AG04450 (cell line): ENCODE measurements at regions not wholly inside any gene's neighbourhood (a gene's known extent, or its start where the extent isn't known, plus 50 kb on each side); places are given as distances from the start of the nearest gene placed in this dataset.
A peak's percentile ranks its signal among the peaks of the same experiment; 100 is the strongest.

Experiments used
- CTCF ChIA-PET: fragments of 300-600, 350-600 bp; formaldehyde crosslinking; extraction: SDS; loops from one replicate; lab custom pipeline; 2022; ENCODE audit warnings: antibody characterized with exemption, inconsistent platforms; lab: Charles Lee
- POLR2A ChIA-PET: fragments of 350-600 bp; formaldehyde crosslinking; extraction: SDS; loops from one replicate; lab custom pipeline; 2021; ENCODE audit warnings: antibody characterized with exemption, inconsistent platforms; lab: Yijun Ruan, JAX
- DNase-seq: peaks from one replicate; pipeline ENCODE4 v3.0.0-alpha.2; 2011; ENCODE audit warnings: low read depth, low spot score
- H3K27ac ChIP-seq: one replicate; pipeline ENCODE4 v1.5.1; 2012; ENCODE audit warnings: low read depth, low read length, control low read depth
- H3K27me3 ChIP-seq: one replicate; pipeline ENCODE4 v1.6.0; 2012; ENCODE audit warnings: low read length; ENCODE audit not compliant: control insufficient read depth, insufficient read depth
- H3K4me3 ChIP-seq: 2 replicates; pipeline ENCODE4 v1.5.1; 2011; ENCODE audit warnings: mild to moderate bottlenecking, low read depth, low read length, control low read depth
- H3K9me3 ChIP-seq: 2 replicates; pipeline ENCODE4 v1.5.1; 2012; ENCODE audit warnings: low read length; ENCODE audit not compliant: control insufficient read depth, insufficient read depth
- CTCF ChIP-seq: IDR thresholded peaks from 2 replicates; pipeline ENCODE4 v1.5.1; 2011; ENCODE audit warnings: low read depth, low read length, control low read depth, inconsistent platforms

- CTCF ChIA-PET: no interaction called here
Observed at GRCh38 chr2:167353605-167354280, 465.5 kb downstream of the XIRP2 start.

GRCh38 chr2:167345559-167345958 lies 457.3 kb downstream of the XIRP2 start:
- TF ChIP-seq CTCF: no peak
- no peaks in the 10 kb centered on the region for H3K9me3 ChIP-seq
- ChIA-PET CTCF (no interaction called here), POLR2A (no interaction called here)
- no peak overlapping the region for H3K27ac ChIP-seq
- no peak for DNase-seq
- no peak overlapping the region for H3K4me3 ChIP-seq
- no peaks in the 10 kb centered on the region for H3K27me3 ChIP-seq

More at GRCh38 chr2:167353605-167354280, 465.5 kb downstream of the XIRP2 start:
- Histone ChIP-seq H3K4me3 (no peak overlapping the region), H3K27me3 (no peaks in the 10 kb centered on the region), H3K9me3 (no peaks in the 10 kb centered on the region), H3K27ac (no peak overlapping the region)
- TF ChIP-seq CTCF: no peak
- POLR2A ChIA-PET: no interaction called here
- DNase-seq: no peak

GRCh38 chr2:167342769-167343168 lies 454.5 kb downstream of the XIRP2 start:
- DNase-seq: no peak
- Histone ChIP-seq H3K4me3 (no peak overlapping the region), H3K9me3 (no peaks in the 10 kb centered on the region), H3K27ac (no peak overlapping the region), H3K27me3 (no peaks in the 10 kb centered on the region)
- POLR2A ChIA-PET: no interaction called here
- TF ChIP-seq CTCF: peak; percentile 18; the same call in 1 of the 2 replicates
- CTCF ChIA-PET: interaction anchor here (0.6 kb wide), 1 partner anchor 397 kb away, joined by 4 read pairs; no protein-coding TSS in a partner anchor

GRCh38 chr2:167340322-167340721 lies 452.0 kb downstream of the XIRP2 start:
- Histone ChIP-seq H3K27me3 (no peaks in the 10 kb centered on the region), H3K9me3 (no peaks in the 10 kb centered on the region), H3K27ac (no peak overlapping the region), H3K4me3 (no peak overlapping the region)
- TF ChIP-seq CTCF: no peak
- CTCF ChIA-PET: interaction anchor here (0.6 kb wide), 3 partner anchors 71 to 949 kb away, joined by 3 to 9 read pairs (median 3); no protein-coding TSS in a partner anchor
- DNase-seq: no peak
- POLR2A ChIA-PET: no interaction called here

GRCh38 chr2:167336213-167336612 lies 447.9 kb downstream of the XIRP2 start:
- TF ChIP-seq CTCF: no peak

More at GRCh38 chr2:167336213-167336612, 447.9 kb downstream of the XIRP2 start:
- no peak for DNase-seq
- no peaks in the 10 kb centered on the region for H3K27me3 ChIP-seq
- ChIA-PET POLR2A (no interaction called here), CTCF (no interaction called here)
- no peak overlapping the region for H3K27ac ChIP-seq
- no peak overlapping the region for H3K4me3 ChIP-seq
- H3K9me3 ChIP-seq: no peaks in the 10 kb centered on the region
